Stomach (tissue), 8 donors: ENCODE measurements at regions not wholly inside any gene's neighbourhood (a gene's known extent, or its start where the extent isn't known, plus 50 kb on each side); places are given as distances from the start of the nearest gene placed in this dataset.

Experiments used
- DNase-seq, 2 donors: peaks; one replicate each; pipeline versions ENCODE4 v3.0.0 to v3.0.0-alpha.2; 2013 to 2019
- H3K27ac ChIP-seq, 5 donors: fragments of 200-600 bp in 4 of 5; sonication (generic) in 4 of 5; one replicate each; pipeline ENCODE4 v1.5.1; 2013 to 2019; ENCODE audit warnings: mild to moderate bottlenecking in 1 of 5, moderate library complexity in 1 of 5
- H3K27me3 ChIP-seq, 3 donors: fragments of 200-600 bp; sonication (generic); one replicate each; pipeline ENCODE4 v1.5.1; 2017 to 2019; ENCODE audit warnings: mixed run types in 1 of 3
- H3K36me3 ChIP-seq, 4 donors: fragments of 200-600 bp; sonication (generic); 1 replicate in 3 of 4; 2 replicates in 1 of 4; pipeline ENCODE4 v1.5.1; 2016 to 2019
- H3K4me1 ChIP-seq, 4 donors: fragments of 200-600 bp; sonication (generic); one replicate each; pipeline ENCODE4 v1.5.1; 2016 to 2019
- H3K4me3 ChIP-seq, 4 donors: fragments of 200-600 bp; sonication (generic) in 3 of 4; one replicate each; pipeline ENCODE4 v1.5.1; 2016 to 2019; ENCODE audit warnings: mild to moderate bottlenecking in 1 of 4
- H3K9me3 ChIP-seq, 4 donors: fragments of 200-600 bp; sonication (generic); one replicate each; pipeline ENCODE4 v1.5.1; 2016 to 2019
- EP300 ChIP-seq: sonication (generic); formaldehyde crosslinking; IDR thresholded peaks from one replicate; pipeline ENCODE4 v1.6.1; 2017; ENCODE audit warnings: antibody characterized with exemption
- POLR2A ChIP-seq, 4 donors: fragments of 450-650 bp; IDR thresholded peaks; one replicate each; pipeline ENCODE4 v1.6.1; 2016; ENCODE audit warnings: antibody characterized with exemption in 4 of 4, control low read depth in 2 of 4, mild to moderate bottlenecking in 1 of 4, moderate library complexity in 1 of 4
- POLR2AphosphoS5 ChIP-seq, 3 donors: sonication (generic); formaldehyde crosslinking; IDR thresholded peaks; one replicate each; pipeline ENCODE4 v1.6.1; 2016; ENCODE audit warnings: antibody characterized with exemption in 3 of 3
- WGBS, 5 donors: extraction: QIAGEN DNeasy Blood & Tissue Kit in 3 of 5; methylation state at CpG; one replicate each; pipeline versions ENCODE4 v1.1.5 to v1.1.7; 2013 to 2018; 5-methylcytosine and 5-hydroxymethylcytosine counted together
- intact Hi-C: fragments of 100-400 bp; cut with DNase I; formaldehyde crosslinking; loops from one replicate; pipeline ENCODE4 v1.15.1; 2023; ENCODE audit warnings: low total_unique reads
- TF ChIP-seq, protein P1 (sequence below), 7 experiments: fragments of 450-650 bp in 4 of 7; fragments of 200-600 bp in 3 of 7; sonication (generic) in 3 of 7; IDR thresholded peaks; one replicate each; pipeline ENCODE4 v1.5.1; 2016 to 2019; ENCODE audit warnings: antibody characterized with exemption in 7 of 7, control low read depth in 2 of 7, mild to moderate bottlenecking in 1 of 7
- donor health status: healthy with polysubstance abuse.
- donor health status: Bipolar disorder and iron deficiency.
- donor health status: healthy.

DNA sequence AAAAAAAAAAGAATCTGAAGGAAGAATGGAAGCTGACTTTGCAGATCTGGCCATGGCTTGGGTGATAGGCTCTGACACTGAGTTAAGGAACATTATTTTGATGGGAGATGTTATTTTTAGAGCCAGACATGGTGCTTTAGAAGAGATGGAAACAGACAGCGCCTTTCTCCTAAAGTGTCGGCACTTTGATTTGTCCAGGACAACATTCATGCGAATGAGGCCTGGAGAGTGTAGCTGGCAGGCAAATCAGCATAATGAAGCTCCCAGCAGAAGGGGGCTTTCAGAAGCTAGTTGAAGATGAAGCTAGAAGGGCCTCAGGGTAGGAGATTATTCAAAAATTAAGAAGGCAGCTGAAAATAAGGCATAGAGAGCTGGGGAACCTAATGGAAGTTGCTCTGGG is 397.7 kb downstream of the RWDD3 start:
- Histone ChIP-seq H3K36me3 (no peaks in the 10 kb centered on the region), H3K9me3 (no peaks in the 10 kb centered on the region), H3K27ac (no peak overlapping the region), H3K4me3 (no peak overlapping the region), H3K27me3 (no peaks in the 10 kb centered on the region), H3K4me1 (no peaks in the 10 kb centered on the region)
- TF ChIP-seq POLR2AphosphoS5 (IDR thresholded peaks at IDR 0.05) (no peak), EP300 (no peak), POLR2A (IDR thresholded peaks at IDR 0.05) (no peak)
- TF ChIP-seq, protein P1, sequence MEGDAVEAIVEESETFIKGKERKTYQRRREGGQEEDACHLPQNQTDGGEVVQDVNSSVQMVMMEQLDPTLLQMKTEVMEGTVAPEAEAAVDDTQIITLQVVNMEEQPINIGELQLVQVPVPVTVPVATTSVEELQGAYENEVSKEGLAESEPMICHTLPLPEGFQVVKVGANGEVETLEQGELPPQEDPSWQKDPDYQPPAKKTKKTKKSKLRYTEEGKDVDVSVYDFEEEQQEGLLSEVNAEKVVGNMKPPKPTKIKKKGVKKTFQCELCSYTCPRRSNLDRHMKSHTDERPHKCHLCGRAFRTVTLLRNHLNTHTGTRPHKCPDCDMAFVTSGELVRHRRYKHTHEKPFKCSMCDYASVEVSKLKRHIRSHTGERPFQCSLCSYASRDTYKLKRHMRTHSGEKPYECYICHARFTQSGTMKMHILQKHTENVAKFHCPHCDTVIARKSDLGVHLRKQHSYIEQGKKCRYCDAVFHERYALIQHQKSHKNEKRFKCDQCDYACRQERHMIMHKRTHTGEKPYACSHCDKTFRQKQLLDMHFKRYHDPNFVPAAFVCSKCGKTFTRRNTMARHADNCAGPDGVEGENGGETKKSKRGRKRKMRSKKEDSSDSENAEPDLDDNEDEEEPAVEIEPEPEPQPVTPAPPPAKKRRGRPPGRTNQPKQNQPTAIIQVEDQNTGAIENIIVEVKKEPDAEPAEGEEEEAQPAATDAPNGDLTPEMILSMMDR (IDR thresholded peaks at IDR 0.05) = no peak
- intact Hi-C loops = no loop called here
- DNase-seq = no peak
- 87 to 97% (median 95%) methylated on average over 3 of the region's 3 CpGs for WGBS, 5 donors

DNA sequence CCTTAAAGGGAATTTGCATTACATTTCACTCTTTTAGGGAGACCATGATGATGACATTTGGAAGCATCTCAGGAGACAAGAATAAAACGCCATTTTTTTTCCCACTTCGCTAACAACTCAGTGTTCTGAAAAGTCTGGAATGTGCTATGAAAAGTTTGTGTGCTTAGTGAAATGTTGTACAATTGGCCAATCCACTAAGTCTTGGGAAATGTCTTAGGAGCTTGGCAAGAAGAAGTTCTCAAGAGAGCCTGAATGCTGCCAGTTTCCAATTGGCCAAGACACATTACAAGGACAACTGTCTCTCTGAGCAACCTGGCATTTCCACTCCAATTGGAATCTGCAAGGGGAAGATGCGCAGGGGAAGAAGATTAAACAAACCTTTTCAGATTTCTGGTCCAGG is 401.8 kb downstream of the RWDD3 start:
- H3K9me3 ChIP-seq = no peaks in the 10 kb centered on the region
- WGBS, 5 donors = 86 to 96% (median 94%) methylated on average over 3 of the region's 3 CpGs
- H3K4me1 ChIP-seq = peaks cover 0 to 1% (median under 1%) of the 10 kb centered on the region in 4 donors
- H3K27me3 ChIP-seq = no peaks in the 10 kb centered on the region
- H3K27ac ChIP-seq = no peak overlapping the region
- no peak overlapping the region for H3K4me3 ChIP-seq
- H3K36me3 ChIP-seq = no peaks in the 10 kb centered on the region
- no peak for DNase-seq
- TF ChIP-seq POLR2A (IDR thresholded peaks at IDR 0.05) = no peak
- no peak for TF ChIP-seq POLR2AphosphoS5 (IDR thresholded peaks at IDR 0.05)
- TF ChIP-seq, protein P1 (IDR thresholded peaks at IDR 0.05) = no peak
- TF ChIP-seq EP300 = no peak
- intact Hi-C loops = no loop called here

DNA sequence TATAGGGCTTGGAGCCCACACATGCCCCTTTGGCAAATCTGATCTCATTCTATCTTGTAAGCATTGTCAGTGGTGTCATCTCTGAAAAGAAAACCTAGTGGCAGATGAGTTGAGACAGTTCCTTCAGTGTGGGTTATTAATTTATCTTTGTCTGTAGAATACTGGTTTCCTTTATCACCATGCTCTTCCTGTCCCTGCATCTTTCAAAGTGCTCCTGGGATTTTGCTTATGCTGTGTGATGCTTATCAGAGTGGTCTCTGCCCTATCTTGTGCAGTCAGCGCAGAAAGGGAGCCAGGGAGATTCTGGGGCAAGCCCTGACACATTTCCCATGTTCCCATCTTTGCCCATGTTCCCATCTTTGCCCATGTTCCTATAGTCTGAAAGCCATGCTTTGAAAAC is 402.9 kb downstream of the RWDD3 start:
- WGBS, 5 donors = 74 to 89% (median 78%) methylated on average over 1 of the region's 1 CpG
- no peaks in the 10 kb centered on the region for H3K36me3 ChIP-seq
- intact Hi-C loops = no loop called here

DNA sequence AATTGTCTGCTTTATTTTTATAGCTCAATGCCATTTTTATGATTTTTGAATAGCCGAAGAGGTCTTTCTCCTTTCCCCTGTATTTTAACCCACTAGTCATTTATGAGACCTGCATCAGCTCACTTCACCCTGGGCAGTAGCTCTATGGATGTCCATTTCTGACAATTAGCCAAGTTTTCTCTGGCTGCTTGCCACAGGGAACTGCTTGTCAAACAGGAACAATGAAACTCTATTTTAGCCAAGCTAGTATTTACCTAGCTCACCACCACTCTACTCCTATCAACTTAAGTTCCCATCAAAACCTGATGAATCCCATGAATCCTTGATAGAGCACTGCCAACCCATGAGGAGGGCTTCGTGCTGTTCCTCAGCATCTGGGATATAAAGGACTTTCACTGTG is 406.7 kb downstream of the RWDD3 start:
- 31 to 49% (median 38%) methylated on average over 2 of the region's 2 CpGs for WGBS, 5 donors
- no peaks in the 10 kb centered on the region for H3K9me3 ChIP-seq
- intact Hi-C loops = no loop called here
- peak; percentile 67 to 79 for DNase-seq
- H3K36me3 ChIP-seq = no peaks in the 10 kb centered on the region
- H3K27ac ChIP-seq = no peak overlapping the region
- H3K4me3 ChIP-seq = no peak overlapping the region
- H3K4me1 ChIP-seq = peaks cover 0 to 10% (median 4%) of the 10 kb centered on the region in 4 donors
- H3K27me3 ChIP-seq = no peaks in the 10 kb centered on the region
- TF ChIP-seq, protein P1 (IDR thresholded peaks at IDR 0.05) = no peak
- TF ChIP-seq POLR2AphosphoS5 (IDR thresholded peaks at IDR 0.05) (no peak), EP300 (no peak), POLR2A (IDR thresholded peaks at IDR 0.05) (no peak)

More for the DNA sequence above, 402.9 kb downstream of the RWDD3 start:
- H3K9me3 ChIP-seq = no peaks in the 10 kb centered on the region
- peaks cover 0 to 10% (median 4%) of the 10 kb centered on the region in 4 donors for H3K4me1 ChIP-seq
- no peak overlapping the region for H3K4me3 ChIP-seq
- DNase-seq = no peak
- no peak for TF ChIP-seq EP300
- TF ChIP-seq POLR2A (IDR thresholded peaks at IDR 0.05) = no peak
- TF ChIP-seq, protein P1 (IDR thresholded peaks at IDR 0.05) = no peak
- TF ChIP-seq POLR2AphosphoS5 (IDR thresholded peaks at IDR 0.05) = no peak
- H3K27me3 ChIP-seq = no peaks in the 10 kb centered on the region
- H3K27ac ChIP-seq = no peak overlapping the region
